AG09309 (cell line): ENCODE measurements at regions not wholly inside any gene's neighbourhood (a gene's known extent, or its start where the extent isn't known, plus 50 kb on each side); places are given as distances from the start of the nearest gene placed in this dataset.

Source experiments
- DNase-seq: peaks from one replicate; pipeline ENCODE4 v3.0.0-alpha.2; 2010; ENCODE audit warnings: low read depth
- H3K4me3 ChIP-seq: 2 replicates; pipeline ENCODE4 v1.5.1; 2011; ENCODE audit warnings: mild to moderate bottlenecking, low read depth, low read length, moderate library complexity; ENCODE audit not compliant: control insufficient read depth
- CTCF ChIP-seq: IDR thresholded peaks from 2 replicates; pipeline ENCODE4 v1.5.1; 2011; ENCODE audit warnings: mild to moderate bottlenecking, low read depth, low read length, inconsistent platforms; ENCODE audit not compliant: insufficient read depth, control insufficient read depth; ENCODE audit errors: missing control alignments

DNA sequence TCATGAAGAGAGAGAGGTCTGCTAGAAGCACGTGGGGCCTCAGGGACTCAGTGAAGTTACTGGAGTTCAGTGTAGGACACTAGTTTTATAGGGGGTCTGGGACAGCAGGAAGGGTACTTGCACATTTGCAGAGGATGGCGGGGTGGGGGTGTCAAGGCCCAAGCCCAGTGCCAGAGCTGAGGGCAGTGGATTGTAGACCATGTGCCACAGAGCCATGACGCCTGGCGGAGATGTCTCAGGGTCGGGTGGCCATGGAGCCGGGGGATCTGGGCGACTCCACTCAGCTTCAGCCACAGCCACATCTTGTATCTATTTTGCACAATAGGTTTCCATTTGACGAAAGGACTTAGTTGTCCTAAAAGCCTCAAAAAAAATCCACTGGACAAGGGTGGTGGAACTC lies 50.4 kb upstream of the RGMA start:
- no peak overlapping the region for H3K4me3 ChIP-seq
- DNase-seq, result no peak
- no peak for TF ChIP-seq CTCF

- no peak for TF ChIP-seq CTCF
- no peak overlapping the region for H3K4me3 ChIP-seq
- DNase-seq, result no peak
These were observed 49.8 kb upstream of the RGMA start for GRCh38 chr15:93138681-93139250.
